Forelimb muscle (tissue), 1 donor: ENCODE measurements at regions not wholly inside any gene's neighbourhood (a gene's known extent, or its start where the extent isn't known, plus 50 kb on each side); places are given as distances from the start of the nearest gene placed in this dataset.
"Not testable (repeated sequence)": the region's sequence is repeated elsewhere in the genome, so short reads cannot be mapped to it uniquely, and the experiment has no call there.

Experiments used
- DNase-seq: peaks from one replicate; pipeline ENCODE4 v3.0.0-alpha.2; 2013; ENCODE audit warnings: low read depth

DNA sequence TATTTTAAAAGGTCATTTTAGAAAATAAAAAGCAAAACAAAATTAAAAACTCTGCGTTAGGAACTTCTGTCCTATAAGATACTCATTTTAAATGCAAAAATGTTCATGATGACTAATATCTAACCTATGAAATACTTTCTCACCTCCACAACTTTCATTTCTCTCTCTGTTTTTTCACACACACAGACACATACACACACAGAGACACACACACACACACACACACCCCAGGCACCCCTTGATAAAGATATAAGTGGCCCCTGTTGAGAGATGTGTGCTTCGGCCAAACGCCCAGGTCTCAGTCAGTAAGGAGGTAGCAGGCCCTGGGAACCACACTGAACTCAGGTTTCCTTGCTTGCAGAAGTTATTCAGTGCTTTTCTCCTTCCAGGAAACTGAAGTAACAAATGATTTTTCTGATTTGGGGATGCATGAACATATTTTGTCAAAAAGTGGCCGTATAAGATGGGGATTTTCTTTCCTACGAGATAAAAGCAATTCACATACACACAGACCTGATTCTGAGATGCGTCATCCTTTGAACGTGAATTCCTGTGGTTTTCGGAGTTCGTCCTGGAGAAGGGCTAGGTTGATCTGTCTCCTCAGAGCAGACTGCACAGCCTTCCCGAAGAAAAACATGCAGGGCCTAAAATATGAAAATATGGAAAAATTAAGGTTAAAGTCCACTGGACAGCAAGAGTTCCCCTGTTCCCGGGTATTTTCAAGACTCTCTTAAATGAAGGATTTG is 306.8 kb upstream of the FOXQ1 start:
- no peak for DNase-seq

DNA sequence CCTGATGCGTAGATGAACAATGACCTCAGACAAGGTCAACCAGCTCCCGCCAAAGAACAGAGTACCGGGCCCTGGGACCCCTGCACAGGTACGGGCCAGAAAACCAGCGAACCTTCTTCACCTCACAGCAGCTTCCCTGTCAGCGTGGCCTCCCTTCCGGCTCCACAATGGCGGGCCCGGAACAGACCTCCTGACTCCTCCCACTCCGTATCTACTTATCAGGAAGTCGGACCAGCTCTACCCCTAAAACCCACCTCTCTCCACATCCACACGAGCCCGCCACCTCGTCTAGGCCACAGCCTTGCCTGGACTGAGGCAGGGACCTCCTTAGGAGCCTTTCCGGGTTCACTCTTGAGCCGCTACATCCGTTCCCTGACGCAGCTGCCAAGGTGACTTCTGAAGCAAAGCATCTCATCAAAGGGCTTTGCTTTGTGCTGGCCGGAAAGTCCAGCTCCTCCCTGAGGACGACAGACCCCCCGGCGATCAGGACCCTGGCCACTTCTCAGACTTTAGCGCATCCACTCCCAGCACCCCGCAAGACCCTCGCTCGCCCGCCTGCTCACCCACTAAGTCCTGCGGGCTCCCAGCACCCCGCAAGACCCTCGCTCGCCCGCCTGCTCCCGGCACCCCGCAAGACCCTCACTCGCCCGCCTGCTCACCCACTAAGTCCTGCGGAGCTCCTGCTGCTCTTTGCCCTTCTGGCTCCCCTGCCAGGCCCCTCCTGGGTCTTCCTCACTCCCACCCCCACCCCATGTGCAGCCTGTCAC is 308.3 kb upstream of the FOXQ1 start:
- DNase-seq: no peak

DNA sequence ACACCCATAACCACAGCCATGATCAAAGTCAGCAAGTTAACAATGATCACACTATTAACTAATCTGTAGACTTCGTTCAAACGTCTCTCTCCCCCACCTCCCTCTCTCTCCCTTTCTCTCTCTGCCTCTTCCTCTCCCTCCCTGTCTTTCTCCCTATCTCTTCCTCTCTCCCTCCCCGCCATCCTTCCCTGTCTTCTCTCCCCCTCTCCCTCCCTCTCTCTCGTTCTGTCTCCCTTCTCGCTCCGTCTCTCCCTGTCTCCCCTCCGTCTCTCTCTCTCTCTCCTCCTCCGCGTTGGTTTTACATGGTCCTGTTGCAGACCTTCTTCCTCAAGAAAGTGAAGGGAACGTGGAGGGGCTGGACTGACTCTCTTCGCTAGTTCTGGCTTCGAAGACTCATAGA is 308.9 kb upstream of the FOXQ1 start:
- DNase-seq: no peak

DNA sequence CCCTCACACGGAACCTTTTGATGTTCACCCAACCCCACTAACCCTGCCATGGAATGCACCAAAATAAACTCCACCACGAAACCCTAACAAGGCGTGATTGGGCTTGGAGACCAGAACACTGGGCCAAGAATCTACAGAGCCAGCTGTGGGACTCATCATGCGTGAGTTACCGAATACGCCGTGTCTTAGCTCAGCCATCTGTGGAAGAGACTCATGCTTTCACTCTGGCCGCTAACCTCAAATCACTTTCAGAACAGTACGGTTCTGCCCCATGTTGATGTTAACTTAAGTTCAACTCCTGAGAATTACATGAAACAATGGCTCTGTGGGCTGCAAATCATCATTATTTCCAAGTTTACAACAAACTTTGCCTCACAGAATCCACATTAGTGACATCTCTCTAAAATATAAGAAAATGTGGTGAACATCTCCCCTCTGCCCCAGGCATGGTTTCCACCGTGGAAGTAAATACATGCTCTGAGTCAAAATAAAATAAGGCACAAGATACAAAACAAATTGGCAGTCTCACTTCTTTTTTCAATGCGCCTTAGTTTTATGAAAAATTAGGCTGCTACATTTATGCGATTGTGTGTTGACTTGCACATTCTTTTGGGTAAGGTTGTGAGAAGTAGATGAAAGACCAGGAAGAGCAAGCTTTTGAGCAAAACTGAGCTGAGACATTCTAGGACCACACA is 308.9 kb upstream of the EXOC2 start:
- DNase-seq: no peak

DNA sequence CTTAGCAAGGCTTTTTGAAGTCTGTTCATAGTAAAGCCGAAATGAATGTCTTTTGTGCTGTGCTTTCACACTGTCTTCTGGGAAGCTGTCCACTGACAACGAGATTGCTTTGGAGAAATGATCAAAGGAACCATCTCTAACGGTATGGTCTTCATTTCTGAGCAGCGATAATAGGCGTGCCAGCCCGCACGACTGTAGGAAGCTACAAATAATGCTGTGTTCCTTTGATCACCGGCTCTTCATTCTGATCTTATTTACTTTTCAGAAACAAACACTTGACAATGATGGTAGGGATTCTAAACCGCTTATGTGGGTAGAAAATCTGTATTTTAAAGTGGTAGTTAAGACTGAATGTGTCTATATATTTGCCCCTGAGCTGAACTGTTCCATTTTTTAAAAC is 306.6 kb upstream of the EXOC2 start:
- no peak for DNase-seq

DNA sequence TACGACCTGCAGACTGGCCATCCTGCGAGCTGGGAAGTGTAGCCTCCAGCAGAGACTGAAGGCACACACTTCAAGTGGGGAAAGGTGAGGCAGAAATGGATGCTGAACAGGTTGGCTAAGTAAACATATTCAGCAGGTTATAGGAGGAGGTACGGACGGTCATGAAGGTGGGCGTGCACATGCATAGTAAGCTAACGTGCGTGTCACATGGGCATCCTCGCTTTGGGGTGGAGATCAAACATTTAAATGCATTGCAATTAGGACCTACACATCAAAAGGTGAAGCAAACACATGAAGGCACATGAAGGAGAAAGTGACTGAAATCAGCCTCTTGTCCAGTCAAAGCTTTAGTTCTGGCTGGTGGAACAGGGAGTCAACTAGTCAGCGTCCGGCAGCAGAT is 305.6 kb upstream of the EXOC2 start:
- DNase-seq: no peak

DNA sequence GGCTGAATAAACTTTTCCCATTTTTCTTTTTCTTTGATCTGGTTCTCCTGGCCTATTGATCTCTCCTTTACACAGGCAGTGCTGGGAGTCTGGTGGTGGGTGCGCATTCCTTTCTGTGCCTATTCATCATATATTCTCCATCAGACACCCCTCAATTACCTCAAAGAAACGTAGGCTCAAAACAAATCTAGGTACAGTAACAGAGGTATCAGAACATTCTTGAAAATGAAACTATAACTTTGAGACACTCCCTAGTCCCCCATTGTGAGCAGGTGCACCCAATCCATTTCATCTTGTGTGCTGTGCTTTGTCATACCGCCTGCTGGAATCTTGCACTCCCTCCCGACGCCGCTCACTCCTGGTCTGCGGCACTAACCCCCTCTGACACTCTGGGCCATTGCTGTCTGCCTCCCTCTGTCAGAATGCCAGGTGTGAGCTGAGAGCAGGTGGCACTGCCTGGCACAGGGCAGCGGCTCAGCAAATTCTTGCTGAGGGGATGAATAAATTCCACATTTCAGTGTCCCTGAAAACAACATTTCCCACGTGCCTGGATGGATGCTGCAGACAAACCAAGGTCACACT is 303.4 kb upstream of the EXOC2 start:
- no peak for DNase-seq

DNA sequence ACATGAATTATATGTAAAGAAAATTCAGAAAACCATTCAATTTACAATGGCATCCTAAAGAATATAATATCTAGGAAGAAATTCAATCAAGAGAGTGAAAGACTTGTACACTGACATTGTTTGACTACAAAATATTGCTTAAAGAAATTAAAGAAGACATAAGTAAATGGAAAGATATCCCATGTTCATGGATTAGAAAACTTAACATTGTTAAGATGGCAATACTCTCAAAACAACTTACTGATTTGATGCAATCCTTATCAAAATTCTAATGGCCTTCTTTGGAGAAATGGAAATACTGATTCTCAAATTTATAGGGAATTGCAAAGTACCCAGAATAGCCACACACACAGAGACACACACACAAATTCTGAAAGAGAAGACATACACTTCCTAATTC is 298.3 kb upstream of the EXOC2 start:
- DNase-seq: no peak

DNA sequence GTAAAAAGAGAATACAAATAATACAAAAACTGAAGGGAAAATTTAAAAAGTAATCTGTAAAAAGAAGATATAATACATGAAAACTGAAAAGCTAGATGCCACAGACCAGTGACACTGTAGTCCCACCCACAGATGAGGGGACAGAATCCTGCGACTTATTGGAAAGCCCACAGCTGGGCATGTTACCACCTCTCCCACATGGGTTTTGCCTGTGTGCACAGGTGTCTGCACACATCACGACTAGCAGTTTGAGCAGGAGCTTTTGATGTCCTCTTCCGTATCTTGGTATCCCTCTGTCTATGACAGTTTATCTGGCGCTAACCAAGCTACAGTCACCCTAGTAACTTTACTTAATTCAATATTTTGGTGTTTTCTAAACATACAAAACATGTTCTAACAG is 291.1 kb upstream of the EXOC2 start:
- no peak for DNase-seq

DNA sequence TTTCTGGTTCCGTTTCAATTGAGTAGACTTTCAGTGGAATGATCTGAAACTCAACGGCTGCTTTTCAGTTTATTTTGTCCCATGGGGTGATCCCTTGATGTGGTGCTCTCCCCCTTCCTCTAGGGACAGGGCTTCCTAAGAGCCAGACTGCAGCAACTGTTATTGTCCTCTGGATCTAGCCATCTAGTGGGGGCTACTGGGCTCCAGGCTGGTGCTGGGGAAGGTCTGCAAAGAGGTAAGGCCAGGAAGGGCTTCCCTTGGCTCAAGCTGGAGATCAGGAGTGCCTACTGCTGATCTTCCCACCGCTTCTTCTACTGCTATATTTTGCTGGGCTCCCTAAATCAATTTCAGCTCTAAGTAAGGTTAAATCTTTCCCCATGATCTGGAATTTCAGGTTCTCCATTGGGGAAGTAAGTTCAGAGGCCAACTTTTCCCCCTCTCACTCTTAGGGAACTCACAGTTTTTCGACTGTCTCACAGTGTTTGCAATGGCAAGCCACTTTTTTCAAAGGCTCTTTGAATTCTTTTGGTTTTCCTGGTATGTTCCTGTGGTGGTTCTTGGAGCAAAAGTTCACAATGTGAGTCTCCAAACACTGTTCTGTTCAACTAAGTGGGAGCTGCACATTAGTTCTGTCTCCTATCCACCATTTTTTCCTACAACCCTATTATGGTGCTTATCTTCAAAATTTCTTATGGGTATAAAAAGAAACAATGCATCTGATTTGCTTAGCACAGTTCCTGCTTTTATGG is 286.2 kb upstream of the EXOC2 start:
- no peak for DNase-seq

DNA sequence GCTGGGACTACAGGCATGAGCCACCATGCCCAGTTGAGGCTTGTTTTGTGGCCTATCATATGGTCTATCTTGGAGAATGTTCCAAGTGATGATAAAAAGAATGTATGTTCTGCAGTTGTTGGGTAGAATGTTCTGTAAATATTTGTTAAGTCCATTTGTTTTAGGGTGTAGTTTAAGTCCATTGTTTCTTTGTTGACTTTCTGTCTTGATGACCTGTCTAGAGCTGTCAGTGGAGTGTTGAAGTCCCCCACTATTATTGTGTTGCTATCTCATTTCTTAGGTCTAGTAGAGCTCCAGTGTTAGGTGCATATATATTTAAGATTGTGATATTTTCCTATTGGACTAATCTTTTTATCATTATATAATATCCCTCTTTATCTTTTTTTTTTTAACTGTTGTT is 284.3 kb upstream of the EXOC2 start:
- not testable (repeated sequence) for DNase-seq

DNA sequence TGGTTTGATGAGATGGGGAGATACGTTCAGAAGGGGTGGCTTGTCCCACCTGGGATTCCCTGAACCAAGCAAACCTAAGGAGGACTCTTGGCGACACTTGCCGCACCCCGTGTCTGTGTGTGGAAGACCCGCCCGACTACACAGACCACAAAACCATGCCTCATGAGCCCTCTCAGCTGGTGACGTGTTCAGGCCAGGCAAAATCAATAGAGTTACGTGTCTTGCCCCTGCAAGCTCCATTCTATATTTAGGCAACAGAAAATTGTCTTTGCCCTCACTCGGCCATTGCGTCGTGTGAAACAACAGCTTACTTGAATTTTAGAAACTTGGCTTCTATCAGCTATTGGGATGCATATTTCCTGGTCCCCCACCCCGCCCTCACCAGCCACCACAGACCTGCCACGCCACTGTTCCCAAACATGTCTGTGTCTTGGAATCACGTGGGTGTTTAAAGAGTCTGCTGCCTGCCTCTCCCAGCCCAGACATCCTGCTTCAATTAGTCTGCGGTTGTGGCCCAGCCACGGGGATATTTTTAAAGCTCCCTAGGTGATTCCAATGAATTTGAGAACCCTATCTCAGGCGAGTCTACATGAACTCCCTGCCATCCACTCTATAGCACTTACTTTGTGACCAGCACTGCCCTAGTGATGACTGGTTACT is 279.2 kb upstream of the EXOC2 start:
- no peak for DNase-seq

DNA sequence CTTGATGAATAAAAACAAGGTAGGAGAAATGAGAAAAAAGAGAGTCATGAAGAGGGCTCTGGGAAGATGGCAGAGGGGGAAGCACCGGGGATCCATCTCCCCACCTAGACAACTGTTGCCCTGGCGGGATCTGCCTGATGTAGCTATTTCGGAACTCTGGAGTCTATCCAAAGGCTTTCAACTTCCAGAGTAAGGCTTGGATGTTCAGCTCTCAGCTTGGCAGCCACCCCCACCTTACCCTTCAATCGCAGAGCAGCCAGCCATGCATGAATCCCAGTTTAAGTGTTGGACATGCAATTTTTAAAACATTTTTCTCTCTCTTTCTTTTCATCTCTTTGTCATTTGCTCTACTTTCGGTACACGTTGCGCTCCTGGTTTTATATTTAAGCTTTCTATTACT is 275.9 kb upstream of the EXOC2 start:
- DNase-seq: no peak

DNA sequence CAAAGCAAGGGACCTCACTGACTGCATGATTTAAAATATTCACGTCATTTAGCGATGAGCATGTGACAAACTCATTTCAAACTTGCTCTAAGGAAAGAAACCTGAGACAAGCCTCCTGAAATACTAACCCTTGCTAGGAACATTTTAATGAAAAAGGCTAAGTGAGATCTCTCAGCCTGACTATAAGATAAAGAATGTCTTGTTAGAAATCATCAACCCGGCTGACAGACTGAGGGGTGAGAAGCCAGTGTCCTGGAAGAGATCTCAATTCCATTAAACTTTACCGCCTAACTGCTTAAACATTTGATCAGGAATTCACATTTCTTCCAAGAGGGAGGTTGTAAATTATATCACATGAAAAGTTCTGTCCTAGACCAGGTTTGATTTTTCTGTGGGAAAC is 274.8 kb upstream of the EXOC2 start:
- no peak for DNase-seq

DNA sequence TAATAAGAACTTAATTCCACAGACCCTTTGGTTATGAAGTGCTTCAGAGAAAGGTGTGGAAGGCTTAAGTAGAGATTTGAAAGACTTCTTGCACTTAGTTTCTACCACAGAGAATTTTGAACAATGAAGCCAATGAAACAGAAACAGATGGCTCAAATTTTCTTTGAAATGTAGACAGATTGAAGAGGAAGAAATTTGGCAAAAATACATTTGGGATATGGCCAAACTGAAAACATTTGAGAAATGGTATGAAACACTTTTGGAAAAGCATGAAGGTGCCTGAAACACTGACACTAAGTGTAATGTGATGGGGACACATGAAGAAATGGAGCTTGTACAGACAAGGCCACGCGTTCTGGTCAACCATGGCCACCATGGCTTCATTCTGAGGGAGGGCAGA is 272.4 kb upstream of the EXOC2 start:
- DNase-seq: no peak

DNA sequence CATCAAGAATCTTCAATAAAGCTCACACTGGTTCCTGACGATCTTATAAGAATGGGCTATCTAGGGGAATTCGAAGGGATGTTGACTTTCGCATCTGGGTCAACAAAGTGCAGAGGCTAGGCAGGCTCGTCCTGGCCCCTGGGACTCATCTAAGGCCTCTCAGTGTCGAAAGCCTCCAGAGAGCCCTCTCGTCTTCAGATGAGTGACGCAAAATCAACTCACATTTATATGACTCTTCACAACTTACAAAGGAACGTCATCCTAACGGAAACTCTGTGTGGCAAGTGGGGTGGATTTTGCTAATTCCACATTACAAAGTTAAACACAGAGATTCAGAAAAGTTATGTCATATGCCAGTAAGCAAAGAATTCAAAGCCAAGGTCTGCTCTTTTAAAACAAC is 270.5 kb upstream of the EXOC2 start:
- no peak for DNase-seq

DNA sequence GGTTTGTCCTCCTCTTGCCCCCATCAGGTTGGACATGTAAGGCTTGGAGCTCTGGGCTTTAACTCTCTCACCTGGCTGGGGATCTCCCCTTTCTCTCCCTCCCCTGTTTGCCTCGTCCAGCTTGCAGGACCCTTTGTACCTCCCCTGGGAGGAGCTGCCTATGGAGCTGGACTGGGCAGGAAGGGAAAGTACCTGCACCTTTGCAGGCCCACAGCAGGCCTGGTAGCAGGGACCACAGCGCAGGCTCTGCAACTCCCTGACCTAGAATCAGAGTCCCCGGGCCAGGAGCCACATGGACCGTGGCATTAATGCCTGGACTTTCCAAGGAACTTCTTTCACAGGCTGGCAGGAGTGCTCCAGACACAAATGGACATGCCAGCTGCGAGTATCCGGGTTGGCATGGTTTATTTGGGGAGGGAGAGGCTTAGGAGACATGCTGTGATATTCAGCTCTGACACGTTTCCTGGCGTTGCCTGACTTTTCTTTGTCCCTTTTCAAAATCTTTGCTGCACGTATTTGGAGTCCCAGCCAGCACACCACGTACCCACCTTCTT is 268.5 kb upstream of the EXOC2 start:
- no peak for DNase-seq

DNA sequence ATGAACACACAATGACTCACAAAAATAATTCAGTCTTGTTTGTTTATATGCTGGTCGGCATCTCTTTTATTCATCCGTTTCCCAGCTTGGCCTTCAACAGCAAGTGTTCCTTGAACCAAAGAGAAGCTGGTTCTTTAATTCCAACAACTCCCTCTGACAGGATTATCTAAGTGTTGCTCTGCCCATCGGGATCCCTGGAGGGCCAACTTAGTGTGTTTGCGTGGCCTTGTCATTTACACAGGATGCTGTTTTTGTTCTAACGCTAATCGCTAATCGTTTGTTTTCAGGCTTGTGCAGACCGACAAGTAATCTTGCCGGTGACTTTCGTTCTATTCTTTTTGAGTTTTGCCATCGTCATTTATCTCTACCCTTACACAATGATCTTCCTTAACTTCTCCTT is 267.4 kb upstream of the EXOC2 start:
- DNase-seq: no peak

DNA sequence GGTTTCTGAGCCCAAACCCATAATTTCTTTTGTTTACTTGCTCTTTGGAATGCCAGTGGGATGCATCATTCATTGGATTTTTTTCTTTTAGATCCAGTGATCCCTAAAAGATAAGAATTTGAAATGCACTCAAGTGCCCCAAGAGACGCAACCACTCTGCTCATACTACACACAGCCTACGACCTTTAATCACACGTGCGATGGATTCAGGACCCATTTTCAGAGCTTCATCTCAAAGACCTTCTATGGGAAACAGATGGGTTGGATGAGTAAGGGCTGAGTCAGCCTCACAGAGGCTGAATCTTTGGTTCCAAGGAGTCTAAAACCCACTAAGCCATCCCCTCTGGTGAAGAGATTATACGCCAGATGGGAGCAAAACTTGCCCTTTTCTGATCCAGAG is 265.5 kb upstream of the EXOC2 start:
- DNase-seq: no peak

DNA sequence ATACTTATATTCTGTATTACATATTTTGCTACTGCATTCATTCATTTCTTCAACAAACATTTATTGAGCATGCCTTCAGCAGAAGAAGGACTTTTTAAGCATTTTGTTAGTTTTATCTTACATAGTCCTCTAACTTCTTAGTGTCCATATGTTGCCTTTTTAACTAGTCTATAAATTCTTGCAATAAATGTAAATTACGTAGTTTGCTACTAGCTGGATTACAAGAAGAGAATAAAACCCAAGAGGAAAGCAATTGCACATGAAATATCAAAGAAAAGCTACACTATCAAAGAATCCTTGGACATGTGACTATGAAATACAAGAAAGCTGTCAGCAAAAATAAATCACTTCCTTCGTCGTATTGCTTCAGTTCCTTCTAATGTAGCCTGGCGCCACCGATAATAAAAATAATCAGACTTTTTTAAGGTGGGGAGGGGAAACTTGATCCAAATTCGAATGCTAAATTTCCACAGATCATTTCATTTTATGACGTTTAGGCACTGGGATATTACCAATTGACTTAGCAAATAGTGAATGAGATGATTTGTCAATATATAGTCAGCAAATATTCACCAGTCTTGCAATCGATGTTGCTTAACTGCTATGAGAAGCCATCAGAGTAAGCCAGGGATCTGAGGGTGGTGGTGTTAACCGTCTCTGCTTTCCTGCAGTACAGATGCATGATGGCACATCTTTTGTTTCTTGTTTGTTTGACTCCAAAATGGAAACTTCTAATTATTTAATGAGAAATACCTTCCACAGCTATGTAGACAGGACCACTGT is 258.7 kb upstream of the EXOC2 start:
- no peak for DNase-seq
